ENCODE measurements at regions not wholly inside any gene's neighbourhood (a gene's known extent, or its start where the extent isn't known, plus 50 kb on each side); places are given as distances from the start of the nearest gene placed in this dataset.
"Not testable (repeated sequence)": the region's sequence is repeated elsewhere in the genome, so short reads cannot be mapped to it uniquely, and the experiment has no call there.

GRCh38 chr2:226291281-226291680, 508.3 kb downstream of the IRS1 start:
- H3K27ac Mint-ChIP-seq; DNase-seq; H3K27me3 Mint-ChIP-seq; H3K36me3 Mint-ChIP-seq (ENCODE audit: low read depth); H3K4me3 Mint-ChIP-seq; ATAC-seq; H3K4me1 Mint-ChIP-seq: not testable (repeated sequence)
- peaks cover 16% of the 10 kb centered on the region for H3K9me3 Mint-ChIP-seq

GRCh38 chr2:226286916-226287315, 512.7 kb downstream of the IRS1 start:
- Mint-ChIP-seq H3K36me3 (ENCODE audit: low read depth) (no peaks in the 10 kb centered on the region), H3K4me3 (no peak overlapping the region), H3K9me3 (peaks cover 5% of the 10 kb centered on the region), H3K27ac (no peak overlapping the region), H3K4me1 (no peaks in the 10 kb centered on the region), H3K27me3 (peaks cover 2% of the 10 kb centered on the region)
- DNase-seq (no peak), ATAC-seq (no peak)

- DNase-seq (no peak), ATAC-seq (no peak)
- H3K9me3 Mint-ChIP-seq: no peaks in the 10 kb centered on the region
- no peaks in the 10 kb centered on the region for H3K4me1 Mint-ChIP-seq
- H3K4me3 Mint-ChIP-seq: no peak overlapping the region
- H3K36me3 Mint-ChIP-seq (ENCODE audit: low read depth): no peaks in the 10 kb centered on the region
- no peak overlapping the region for H3K27ac Mint-ChIP-seq
- peaks cover 2% of the 10 kb centered on the region for H3K27me3 Mint-ChIP-seq
Measured at GRCh38 chr2:226283796-226284195, 515.8 kb downstream of the IRS1 start.

- ATAC-seq (no peak), DNase-seq (no peak)
- Mint-ChIP-seq H3K4me1 (no peaks in the 10 kb centered on the region), H3K27ac (no peak overlapping the region), H3K4me3 (no peak overlapping the region), H3K36me3 (ENCODE audit: low read depth) (no peaks in the 10 kb centered on the region), H3K9me3 (peaks cover 3% of the 10 kb centered on the region), H3K27me3 (peaks cover 5% of the 10 kb centered on the region)
Measured at GRCh38 chr2:226282151-226282550, 517.5 kb downstream of the IRS1 start.

- H3K4me1 Mint-ChIP-seq; H3K36me3 Mint-ChIP-seq (ENCODE audit: low read depth); H3K27ac Mint-ChIP-seq; DNase-seq; H3K4me3 Mint-ChIP-seq; H3K9me3 Mint-ChIP-seq; H3K27me3 Mint-ChIP-seq; ATAC-seq: not testable (repeated sequence)
Measured at GRCh38 chr2:226280136-226280535, 519.5 kb downstream of the IRS1 start.

GRCh38 chr2:226275215-226275614, 524.4 kb downstream of the IRS1 start:
- H3K4me3 Mint-ChIP-seq: no peak overlapping the region
- DNase-seq (no peak), ATAC-seq (no peak)
- H3K27me3 Mint-ChIP-seq: peaks cover 13% of the 10 kb centered on the region
- H3K36me3 Mint-ChIP-seq (ENCODE audit: low read depth): no peaks in the 10 kb centered on the region
- no peaks in the 10 kb centered on the region for H3K4me1 Mint-ChIP-seq
- H3K9me3 Mint-ChIP-seq: peaks cover 3% of the 10 kb centered on the region
- no peak overlapping the region for H3K27ac Mint-ChIP-seq

GRCh38 chr2:226274143-226274542, 525.5 kb downstream of the IRS1 start:
- no peak overlapping the region for H3K4me3 Mint-ChIP-seq
- H3K27ac Mint-ChIP-seq: no peak overlapping the region
- DNase-seq (no peak), ATAC-seq (no peak)
- H3K4me1 Mint-ChIP-seq: no peaks in the 10 kb centered on the region
- no peaks in the 10 kb centered on the region for H3K36me3 Mint-ChIP-seq (ENCODE audit: low read depth)
- peaks cover 20% of the 10 kb centered on the region for H3K27me3 Mint-ChIP-seq
- peaks cover 3% of the 10 kb centered on the region for H3K9me3 Mint-ChIP-seq

- Mint-ChIP-seq H3K9me3 (peaks cover under 1% of the 10 kb centered on the region), H3K36me3 (ENCODE audit: low read depth) (no peaks in the 10 kb centered on the region), H3K27me3 (peaks cover 20% of the 10 kb centered on the region), H3K4me3 (no peak overlapping the region), H3K27ac (no peak overlapping the region), H3K4me1 (no peaks in the 10 kb centered on the region)
- DNase-seq (no peak), ATAC-seq (no peak)
Measured at GRCh38 chr2:226273440-226273839, 526.2 kb downstream of the IRS1 start.

- no peaks in the 10 kb centered on the region for H3K4me1 Mint-ChIP-seq
- no peak for DNase-seq
- H3K36me3 Mint-ChIP-seq (ENCODE audit: low read depth): no peaks in the 10 kb centered on the region
- no peak for ATAC-seq
- no peak overlapping the region for H3K4me3 Mint-ChIP-seq
- H3K9me3 Mint-ChIP-seq: no peaks in the 10 kb centered on the region
- H3K27me3 Mint-ChIP-seq: peaks cover 18% of the 10 kb centered on the region
- no peak overlapping the region for H3K27ac Mint-ChIP-seq
Measured at GRCh38 chr2:226272435-226272834, 527.2 kb downstream of the IRS1 start.

- H3K9me3 Mint-ChIP-seq: no peaks in the 10 kb centered on the region
- H3K27me3 Mint-ChIP-seq: peaks cover 16% of the 10 kb centered on the region
- no peaks in the 10 kb centered on the region for H3K4me1 Mint-ChIP-seq
- H3K4me3 Mint-ChIP-seq: no peak overlapping the region
- H3K36me3 Mint-ChIP-seq (ENCODE audit: low read depth): no peaks in the 10 kb centered on the region
- ATAC-seq (no peak), DNase-seq (no peak)
- no peak overlapping the region for H3K27ac Mint-ChIP-seq
Measured at GRCh38 chr2:226270285-226271058, 529.1 kb downstream of the IRS1 start.

GRCh38 chr2:226267516-226268289, 531.9 kb downstream of the IRS1 start:
- no peak for DNase-seq

GRCh38 chr2:226256709-226257376, 542.8 kb downstream of the IRS1 start:
- no peaks in the 10 kb centered on the region for H3K36me3 Mint-ChIP-seq (ENCODE audit: low read depth)
- ATAC-seq (no peak), DNase-seq (no peak)
- no peak overlapping the region for H3K27ac Mint-ChIP-seq
- no peaks in the 10 kb centered on the region for H3K4me1 Mint-ChIP-seq
- H3K4me3 Mint-ChIP-seq: no peak overlapping the region
- peaks cover 11% of the 10 kb centered on the region for H3K27me3 Mint-ChIP-seq
- H3K9me3 Mint-ChIP-seq: no peaks in the 10 kb centered on the region

More at GRCh38 chr2:226267516-226268289, 531.9 kb downstream of the IRS1 start:
- H3K4me3 Mint-ChIP-seq: no peak overlapping the region
- H3K36me3 Mint-ChIP-seq (ENCODE audit: low read depth): no peaks in the 10 kb centered on the region
- H3K27ac Mint-ChIP-seq: no peak overlapping the region
- no peaks in the 10 kb centered on the region for H3K4me1 Mint-ChIP-seq
- H3K27me3 Mint-ChIP-seq: peaks cover 19% of the 10 kb centered on the region
- no peaks in the 10 kb centered on the region for H3K9me3 Mint-ChIP-seq
- no peak for ATAC-seq

- ATAC-seq: no peak
- H3K27ac Mint-ChIP-seq: no peak overlapping the region
- H3K9me3 Mint-ChIP-seq: no peaks in the 10 kb centered on the region
- no peak overlapping the region for H3K4me3 Mint-ChIP-seq
- peaks cover 11% of the 10 kb centered on the region for H3K27me3 Mint-ChIP-seq
- DNase-seq: no peak
- no peaks in the 10 kb centered on the region for H3K4me1 Mint-ChIP-seq
- no peaks in the 10 kb centered on the region for H3K36me3 Mint-ChIP-seq (ENCODE audit: low read depth)
Measured at GRCh38 chr2:226256237-226256636, 543.4 kb downstream of the IRS1 start.

- Mint-ChIP-seq H3K27ac (no peak overlapping the region), H3K36me3 (ENCODE audit: low read depth) (no peaks in the 10 kb centered on the region), H3K9me3 (no peaks in the 10 kb centered on the region), H3K4me3 (no peak overlapping the region), H3K27me3 (peaks cover 15% of the 10 kb centered on the region), H3K4me1 (no peaks in the 10 kb centered on the region)
- no peak for DNase-seq
- no peak for ATAC-seq
Measured at GRCh38 chr2:226251661-226252060, 548.0 kb downstream of the IRS1 start.

All from activated naive CD8-positive, alpha-beta T cell treated with anti-CD3 and anti-CD28 coated beads, Interleukin-2, amount 50 U/mL, for 24 hours (primary cell).